ENCODE measurements at regions not wholly inside any gene's neighbourhood (a gene's known extent, or its start where the extent isn't known, plus 50 kb on each side); places are given as distances from the start of the nearest gene placed in this dataset.

GRCh38 chr6:8995156-8995555 lies 559.8 kb upstream of the SLC35B3 start:
- no peak for TF ChIP-seq POLR2A (IDR thresholded peaks at IDR 0.05; ENCODE audit: low read length)
- no peak for TF ChIP-seq GATA1 (IDR thresholded peaks at IDR 0.05; ENCODE audit: low read depth, low read length)
